ENCODE measurements at regions not wholly inside any gene's neighbourhood (a gene's known extent, or its start where the extent isn't known, plus 50 kb on each side); places are given as distances from the start of the nearest gene placed in this dataset.

DNA sequence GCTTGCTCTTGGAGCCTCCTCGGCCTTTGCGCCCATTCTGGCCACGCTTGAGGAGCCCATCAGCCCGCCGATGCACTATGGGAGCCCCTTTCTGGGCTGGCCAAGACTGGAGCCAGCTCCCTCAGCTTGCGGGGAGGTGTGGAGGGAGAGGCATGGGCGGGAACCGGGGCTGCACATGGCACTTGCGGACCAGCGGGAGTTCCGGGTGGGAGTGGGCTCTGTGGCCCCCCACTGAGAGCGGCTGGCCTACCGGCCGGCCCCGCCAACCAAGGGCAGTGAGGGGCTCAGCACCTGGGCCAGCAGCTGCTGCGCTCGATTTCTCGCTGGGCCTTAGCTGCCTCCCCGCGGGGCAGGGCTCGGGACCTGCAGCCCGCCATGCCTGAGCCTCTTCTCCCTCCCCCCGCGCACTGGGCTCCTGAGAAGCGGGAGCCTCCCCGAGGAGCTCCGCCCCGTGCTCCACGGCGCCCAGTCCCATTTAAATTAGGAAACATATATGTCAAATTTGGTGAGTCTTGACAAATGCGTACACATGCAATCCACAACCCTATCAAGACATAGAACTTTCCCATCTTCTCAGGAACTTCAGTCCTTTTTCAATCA is 97.6 kb upstream of the CNTN3 start:
- 99% methylated on average over 24 of the region's 31 CpGs; no CpG with 5 or more reads in 1 of the 2 experiments for WGBS, 2 experiments (ENCODE audit: extremely low coverage in 1 of 2, insufficient coverage in 1 of 2, insufficient read length in 1 of 2, insufficient replicate concordance in 2 of 2, low coverage in 1 of 2, low lambda C conversion rate in 2 of 2, missing lambda C conversion rate in 1 of 2)
- no peak overlapping the region for H3K4ac ChIP-seq (replicated peaks; ENCODE audit: insufficient read length, low read depth, low read length)
- no peaks in the 10 kb centered on the region for H3K27me3 ChIP-seq (replicated peaks in 1 of 4; ENCODE audit: control insufficient read depth in 3 of 4, extremely low read depth in 1 of 4, insufficient read depth in 3 of 4, low read length in 3 of 4)
- H3K23ac ChIP-seq (ENCODE audit: insufficient read length), result no peak overlapping the region
- H3K27ac ChIP-seq (ENCODE audit: low read depth, low read length), result no peak overlapping the region
- H2AFZ ChIP-seq (ENCODE audit: low read length), result no peak overlapping the region
- no peaks in the 10 kb centered on the region for H3K36me3 ChIP-seq (ENCODE audit: control insufficient read depth in 2 of 4, insufficient read depth in 4 of 4, low read length in 3 of 4)
- no peak overlapping the region for H2BK20ac ChIP-seq (ENCODE audit: low read length)
- no peaks in the 10 kb centered on the region for H3K79me2 ChIP-seq (ENCODE audit: control insufficient read depth in 1 of 2, insufficient read depth in 2 of 2, low read length in 2 of 2)
- no peak overlapping the region for H3K18ac ChIP-seq (ENCODE audit: extremely low read depth, low read length)
- POLR2A ChIA-PET (ENCODE audit: partially characterized antibody), result no interaction called here
- CTCF ChIA-PET (ENCODE audit: partially characterized antibody), result interaction anchor here (0.6 kb wide), 1 partner anchor 149 kb away, joined by 3 read pairs; no protein-coding TSS in a partner anchor
- no peak overlapping the region for H4K8ac ChIP-seq (ENCODE audit: extremely low read depth, insufficient read depth, low read length)
- H3K14ac ChIP-seq (ENCODE audit: insufficient read length), result no peak overlapping the region
- H3K9me3 ChIP-seq (ENCODE audit: insufficient read depth in 2 of 2, low read depth in 1 of 2, low read length in 1 of 2), result peaks cover 0 to 6% of the 10 kb centered on the region in 2 experiments; a peak in 1 of 4 replicates
- H3K9ac ChIP-seq (replicated peaks in 1 of 4; ENCODE audit: extremely low read depth in 1 of 4, low read depth in 3 of 4, low read length in 3 of 4), result no peak overlapping the region
- H3K23me2 ChIP-seq (ENCODE audit: low read depth, low read length), result no peaks in the 10 kb centered on the region
- H3K4me3 ChIP-seq (ENCODE audit: extremely low read depth in 1 of 4, insufficient read depth in 2 of 4, low read depth in 3 of 4, low read length in 4 of 4), result no peak overlapping the region
- H3K56ac ChIP-seq (replicated peaks; ENCODE audit: insufficient read length, low read depth, low read length), result no peak overlapping the region
- H2BK5ac ChIP-seq (ENCODE audit: low read depth, low read length), result no peak overlapping the region
- H4K5ac ChIP-seq (ENCODE audit: insufficient read length, low read depth, low read length), result no peak overlapping the region
- H3K4me1 ChIP-seq (replicated peaks in 1 of 4; ENCODE audit: control insufficient read depth in 3 of 4, insufficient read depth in 4 of 4, low read length in 3 of 4), result 0 out of 7 replicates have a peak, but pooled peaks cover 0 to under 1% (median 0%) of the 10 kb centered on the region in 4 experiments
- no peak overlapping the region for H3K4me2 ChIP-seq (ENCODE audit: insufficient read depth in 1 of 2, low read depth in 2 of 2, low read length in 2 of 2)
- no peak overlapping the region for H2BK15ac ChIP-seq (ENCODE audit: low read length)
- no peak overlapping the region for H4K91ac ChIP-seq (replicated peaks; ENCODE audit: insufficient read length, low read length)
- FAIRE-seq (no peak), DNase-seq (ENCODE audit: low read depth in 1 of 2, low spot score in 2 of 2) (no peak)
- H2BK120ac ChIP-seq (replicated peaks; ENCODE audit: low read depth, low read length), result no peak overlapping the region
- H2AK5ac ChIP-seq (ENCODE audit: low read depth, low read length), result no peak overlapping the region
- no peaks in the 10 kb centered on the region for H3K79me1 ChIP-seq (ENCODE audit: low read depth, low read length)
- H4K20me1 ChIP-seq (replicated peaks in 1 of 2; ENCODE audit: control insufficient read depth in 1 of 2, insufficient read depth in 2 of 2, low read length in 2 of 2), result no peaks in the 10 kb centered on the region
- H2BK12ac ChIP-seq (ENCODE audit: low read depth, low read length), result no peak overlapping the region
- TF ChIP-seq, protein P1, sequence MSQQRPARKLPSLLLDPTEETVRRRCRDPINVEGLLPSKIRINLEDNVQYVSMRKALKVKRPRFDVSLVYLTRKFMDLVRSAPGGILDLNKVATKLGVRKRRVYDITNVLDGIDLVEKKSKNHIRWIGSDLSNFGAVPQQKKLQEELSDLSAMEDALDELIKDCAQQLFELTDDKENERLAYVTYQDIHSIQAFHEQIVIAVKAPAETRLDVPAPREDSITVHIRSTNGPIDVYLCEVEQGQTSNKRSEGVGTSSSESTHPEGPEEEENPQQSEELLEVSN (IDR thresholded peaks at IDR 0.05), result no peak
- TF ChIP-seq EGR1 (IDR thresholded peaks at IDR 0.05; ENCODE audit: borderline replicate concordance, low read depth, low read length) (no peak), CBX5 (IDR thresholded peaks at IDR 0.05; ENCODE audit: low read depth, low read length) (no peak), TEAD4 (IDR thresholded peaks at IDR 0.05; ENCODE audit: low read depth, low read length) (no peak), RAD21 (IDR thresholded peaks at IDR 0.05 in 1 of 2, conservative IDR thresholded peaks at IDR 0.05 in 1 of 2; ENCODE audit: low read depth in 2 of 2, low read length in 2 of 2) (no peak), TBP (IDR thresholded peaks at IDR 0.05; ENCODE audit: low read depth, low read length) (no peak), RBBP5 (IDR thresholded peaks at IDR 0.05; ENCODE audit: borderline replicate concordance, low read depth, low read length) (no peak), KDM5A (IDR thresholded peaks at IDR 0.05; ENCODE audit: low read length) (no peak), RXRA (IDR thresholded peaks at IDR 0.05; ENCODE audit: insufficient read depth, low read depth, low read length) (no peak), TAF7 (optimal IDR thresholded peaks at IDR 0.05; ENCODE audit: borderline replicate concordance, low read depth, low read length) (no peak), HDAC6 (IDR thresholded peaks at IDR 0.05; ENCODE audit: low read depth, low read length) (no peak), YY1 (IDR thresholded peaks at IDR 0.05; ENCODE audit: low read depth, low read length) (no peak), CREB1 (IDR thresholded peaks at IDR 0.05) (no peak)
